NCI-H524 (cell line): ENCODE measurements at regions not wholly inside any gene's neighbourhood (a gene's known extent, or its start where the extent isn't known, plus 50 kb on each side); places are given as distances from the start of the nearest gene placed in this dataset.

Experiments
- DNase-seq, 2 experiments: peaks; one replicate each; lab custom pipeline; 2025; lab: John Stamatoyannopoulos, UW

DNA sequence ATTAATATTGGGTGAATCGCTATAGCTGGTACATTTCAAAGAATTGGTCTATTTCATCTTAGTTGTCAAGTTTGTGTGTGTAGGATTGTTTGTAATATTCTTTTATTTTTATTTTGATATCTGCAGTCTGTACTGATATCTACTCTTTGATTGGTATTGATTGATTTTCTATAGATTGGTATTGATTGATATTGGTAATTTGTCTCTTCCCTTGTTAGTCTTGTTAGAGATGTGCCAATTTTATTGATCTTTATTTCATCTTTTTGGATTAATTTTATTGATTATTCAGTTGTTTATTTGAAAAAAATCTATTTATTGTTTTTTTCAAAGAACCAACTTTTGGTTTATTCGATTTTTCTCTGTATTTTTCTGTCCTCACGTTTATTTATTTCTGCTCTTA lies 61.4 kb downstream of the TM2D3 start:
- DNase-seq, result no peak

DNA sequence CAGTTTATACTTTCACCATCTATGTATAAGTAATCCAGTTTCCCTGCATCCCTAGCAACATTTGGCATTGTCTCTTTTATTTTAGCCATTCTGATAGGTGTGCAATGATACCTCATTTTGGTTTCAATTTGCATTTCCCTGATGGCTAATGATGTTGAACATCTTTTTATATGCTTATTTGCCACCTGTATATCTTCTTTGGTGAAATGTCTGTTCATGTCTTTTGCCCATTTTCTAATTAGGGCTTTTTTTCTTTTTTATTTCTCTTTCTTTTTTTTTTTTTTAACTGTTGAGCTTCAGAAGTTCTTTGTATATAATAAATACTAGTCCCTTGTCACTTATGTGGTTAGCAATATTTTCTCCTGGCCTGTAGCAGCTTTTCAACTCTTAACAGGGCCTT lies 68.9 kb downstream of the TM2D3 start:
- no peak for DNase-seq

DNA sequence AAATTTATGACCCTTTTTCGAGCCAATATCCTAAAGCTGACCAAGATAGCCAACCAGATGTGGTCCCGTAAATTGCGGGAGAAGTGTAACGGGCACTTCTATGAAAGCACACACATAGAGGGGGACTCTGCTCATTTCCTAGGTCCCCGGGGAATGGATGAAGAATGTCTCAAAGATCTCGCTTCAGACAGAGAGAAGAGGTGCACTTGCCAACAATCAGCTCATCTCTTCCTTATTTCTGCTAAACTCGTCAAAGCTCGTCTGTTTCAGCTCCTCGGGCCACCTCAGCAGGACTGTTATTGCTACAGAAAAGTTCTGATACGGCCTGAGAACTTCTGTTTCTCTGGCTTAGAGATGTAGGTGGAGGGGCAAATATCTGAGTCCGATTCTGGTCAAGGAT lies 71.8 kb downstream of the TM2D3 start:
- DNase-seq, result no peak

DNA sequence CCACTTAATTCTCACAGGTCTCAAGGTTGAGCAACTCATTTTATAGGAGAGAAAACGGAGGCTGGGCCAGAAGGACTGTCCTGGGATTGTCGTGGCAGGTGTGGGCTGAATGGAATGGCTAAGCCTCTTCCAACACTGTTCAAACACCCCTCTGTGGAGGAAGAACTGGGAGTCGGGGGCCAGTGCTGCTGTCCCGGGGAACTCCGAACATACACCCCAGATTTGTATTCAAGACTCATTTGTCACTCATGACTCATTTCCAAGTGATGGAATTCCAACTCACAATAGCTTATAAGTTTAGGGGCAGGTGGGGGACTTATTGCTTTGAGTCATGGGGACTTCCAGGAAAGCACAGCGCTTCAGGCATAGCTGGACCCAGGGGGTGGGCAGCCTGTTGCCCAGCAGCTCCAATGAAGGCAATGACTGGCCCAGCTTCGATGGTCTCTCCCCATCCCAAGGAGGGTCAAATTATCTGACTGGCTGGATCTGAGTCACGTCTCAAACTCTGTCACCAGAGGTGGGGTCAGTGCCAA lies 72.5 kb downstream of the TM2D3 start:
- DNase-seq, result no peak

DNA sequence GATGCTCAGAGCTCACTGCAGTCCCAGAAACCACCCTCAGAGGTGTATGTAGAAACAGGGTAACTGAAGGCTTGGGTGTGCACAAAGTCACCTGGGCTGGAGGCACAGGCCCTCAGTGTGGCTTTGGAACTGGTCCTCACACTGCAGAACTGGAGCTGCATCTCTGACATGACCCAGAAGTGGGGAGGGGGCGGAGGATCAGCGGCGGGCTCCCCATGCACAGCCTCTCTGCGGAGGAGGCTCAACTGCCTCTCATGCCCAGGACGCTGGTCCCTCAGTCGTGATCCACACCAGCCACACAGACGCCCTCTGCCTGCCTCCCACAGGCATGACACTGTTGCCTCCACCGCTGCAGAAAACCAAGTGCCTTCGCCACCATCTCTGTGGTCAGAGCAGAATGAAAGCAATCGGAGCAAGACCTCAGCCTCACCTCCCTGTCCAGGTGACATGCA lies 73.7 kb downstream of the TM2D3 start:
- DNase-seq, result peak; percentile 27 to 53

DNA sequence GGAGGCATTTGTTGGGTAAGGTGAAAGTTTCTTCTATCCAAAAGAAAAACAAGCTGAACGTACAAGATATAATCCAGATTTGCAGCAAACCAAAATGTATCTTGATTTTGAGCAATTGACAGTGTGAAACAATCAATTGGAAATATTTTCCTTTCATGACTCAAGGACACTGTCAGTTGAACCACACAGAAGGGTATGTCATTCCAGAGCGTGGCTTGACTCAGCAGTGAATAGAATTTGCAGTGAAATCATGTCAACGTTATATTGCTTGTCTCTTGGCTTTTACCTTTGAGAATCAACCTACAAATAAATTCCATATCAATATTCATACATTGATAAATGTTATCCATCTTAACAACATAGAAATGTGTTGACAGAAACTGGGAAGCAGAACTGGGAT lies 78.2 kb downstream of the TM2D3 start:
- DNase-seq, result no peak

DNA sequence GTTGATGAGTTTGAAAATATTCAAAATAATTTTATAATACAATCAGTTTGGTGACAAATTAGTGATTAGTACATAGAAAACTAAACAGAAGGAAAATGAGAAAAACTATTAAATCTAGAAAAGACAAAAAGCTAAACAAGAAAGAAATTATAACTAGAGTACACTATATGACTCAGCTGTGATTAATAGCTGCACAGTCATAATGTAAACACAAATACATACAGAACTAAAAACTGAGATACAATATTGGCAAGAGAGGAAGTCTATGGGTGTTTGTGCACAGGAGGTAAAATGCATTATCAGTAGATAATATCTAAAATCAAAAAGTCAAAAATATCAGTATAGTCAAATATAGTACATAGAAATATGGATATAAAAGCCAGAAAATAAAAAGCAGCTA lies 80.7 kb upstream of the PCSK6 start:
- DNase-seq, result no peak

DNA sequence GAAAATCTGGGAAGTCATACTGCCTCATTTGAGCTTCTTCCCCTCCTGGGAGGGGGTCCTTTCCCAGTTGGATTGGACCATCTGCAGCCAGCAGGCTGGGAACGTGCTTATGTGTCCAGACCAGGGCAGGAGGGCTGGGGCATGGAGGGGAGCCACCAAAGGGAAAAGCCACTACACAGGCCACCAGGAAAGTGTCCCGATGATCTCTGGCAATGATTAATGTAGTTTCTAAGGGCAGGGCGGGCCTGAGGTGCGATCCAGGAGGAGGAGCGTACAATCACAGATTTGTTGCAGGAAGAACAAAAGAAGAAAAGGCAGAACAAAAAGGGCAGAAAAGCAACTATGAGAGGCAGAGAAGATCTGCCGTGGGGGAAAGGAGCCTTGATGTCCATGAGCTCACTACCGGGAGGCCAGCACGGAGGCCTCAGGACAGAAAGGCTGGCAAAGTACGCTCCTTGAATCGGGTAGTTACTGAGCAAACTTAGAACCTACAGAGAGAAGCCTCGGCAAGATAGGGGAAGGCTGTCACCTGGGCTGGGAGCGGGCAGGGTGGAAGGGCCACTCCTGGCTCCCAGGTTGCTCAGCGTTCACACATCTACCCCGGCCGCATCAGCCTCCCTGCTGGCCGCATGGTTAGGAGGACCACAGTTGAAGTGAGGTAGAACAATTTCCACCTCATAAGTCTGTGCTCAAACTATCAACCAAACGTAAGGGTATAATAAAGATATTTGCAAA lies 79.5 kb upstream of the PCSK6 start:
- no peak for DNase-seq

DNA sequence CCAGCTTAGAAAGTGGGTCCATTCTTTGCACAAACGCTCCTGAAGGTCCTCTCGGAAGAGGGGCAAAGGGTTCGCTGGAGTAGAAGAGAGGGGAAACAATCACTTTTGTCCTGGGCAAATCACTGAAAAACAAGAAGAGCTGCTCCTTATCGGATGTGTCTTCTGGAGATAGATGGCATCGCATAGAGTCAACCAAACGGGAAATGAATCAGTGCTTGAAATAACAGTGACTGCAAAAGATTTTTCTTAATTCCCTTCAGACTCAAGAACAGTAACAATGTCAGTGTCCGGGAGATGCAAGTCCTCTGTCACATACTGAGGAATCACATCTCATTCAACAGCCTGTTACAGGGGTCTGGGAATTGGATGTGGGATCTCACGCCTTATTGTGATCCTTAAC lies 78.8 kb upstream of the PCSK6 start:
- DNase-seq, result no peak

DNA sequence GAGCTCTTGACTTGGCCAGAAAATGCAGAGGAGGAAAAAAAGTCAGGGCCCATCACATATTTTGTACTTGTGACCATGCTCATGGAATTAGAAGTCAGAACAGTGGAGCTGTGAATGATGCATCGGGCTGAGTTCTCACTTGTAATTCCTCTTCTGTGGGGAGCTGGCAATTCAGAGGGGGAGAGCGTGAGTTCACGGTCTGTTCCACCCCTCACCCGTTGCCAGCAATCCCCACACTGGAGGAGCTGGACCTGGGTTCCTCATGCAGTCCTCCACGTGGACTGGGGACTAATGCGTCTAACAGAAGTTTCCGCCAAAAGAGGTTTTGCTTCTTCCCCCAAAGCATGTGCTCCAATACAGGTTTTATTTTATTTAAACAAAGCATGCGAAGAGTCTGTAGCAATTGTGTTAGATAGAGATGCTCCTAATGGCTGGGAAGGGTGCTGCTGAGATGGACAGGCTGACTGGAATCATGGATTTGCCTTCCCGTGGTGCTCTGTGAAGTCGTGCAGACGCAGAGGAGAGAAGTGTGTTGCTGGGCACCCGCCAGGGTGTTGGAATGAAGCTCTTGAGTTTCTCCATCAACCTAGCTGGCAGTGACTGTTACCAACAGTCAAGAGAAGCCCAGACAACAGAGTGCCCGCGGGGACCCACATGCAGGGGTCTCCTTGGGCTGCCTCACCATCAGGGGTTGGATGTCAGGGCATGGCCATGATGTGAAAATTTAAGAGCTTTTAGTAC lies 77.4 kb upstream of the PCSK6 start:
- no peak for DNase-seq

DNA sequence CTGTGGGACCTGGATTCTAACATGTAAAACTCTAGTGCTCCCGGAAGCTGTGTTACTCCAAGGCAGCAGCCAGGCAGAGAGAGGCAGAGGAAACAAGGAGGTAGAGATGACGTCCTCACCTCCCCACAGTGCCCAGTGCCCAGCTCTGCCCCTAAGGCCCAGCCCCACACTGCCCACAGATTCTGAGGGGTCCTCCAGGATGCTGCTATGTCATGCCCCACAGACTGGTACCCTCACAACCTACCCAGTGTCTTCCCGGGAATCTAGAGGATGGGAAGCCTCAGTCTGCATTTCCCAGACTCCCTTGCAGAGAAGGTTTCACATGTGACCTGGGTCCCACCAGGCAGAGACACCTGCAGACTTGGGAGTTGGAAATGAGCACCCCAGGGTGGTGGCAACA lies 75.9 kb upstream of the PCSK6 start:
- no peak for DNase-seq

DNA sequence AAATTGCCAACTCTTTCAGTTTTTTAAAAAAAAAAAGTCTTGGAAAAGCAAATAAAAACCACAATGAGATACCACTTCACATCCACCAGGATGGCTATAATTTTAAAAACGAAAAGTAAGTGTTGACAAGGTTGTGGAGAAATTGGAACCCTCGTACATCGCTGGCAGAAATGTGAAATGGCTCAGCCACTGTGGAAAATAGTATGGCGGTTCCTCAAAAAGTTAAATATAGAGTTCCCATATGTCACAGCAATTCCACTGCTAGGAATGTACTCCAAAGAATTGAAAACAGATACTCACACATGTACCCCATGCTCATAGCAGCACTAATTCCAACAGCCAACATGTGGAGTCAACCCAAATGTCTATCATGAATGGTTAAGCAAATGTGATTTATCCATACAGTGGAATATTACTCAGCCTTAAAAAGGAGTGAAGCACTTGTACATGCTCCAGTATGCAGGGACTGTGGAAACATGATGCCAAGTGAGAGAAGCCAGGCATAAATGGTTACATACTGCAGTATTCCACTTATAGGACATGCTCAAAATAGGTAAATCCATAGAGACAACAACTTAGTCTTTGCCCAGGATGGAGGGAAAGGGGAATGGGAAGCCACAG lies 73.8 kb upstream of the PCSK6 start:
- no peak for DNase-seq

DNA sequence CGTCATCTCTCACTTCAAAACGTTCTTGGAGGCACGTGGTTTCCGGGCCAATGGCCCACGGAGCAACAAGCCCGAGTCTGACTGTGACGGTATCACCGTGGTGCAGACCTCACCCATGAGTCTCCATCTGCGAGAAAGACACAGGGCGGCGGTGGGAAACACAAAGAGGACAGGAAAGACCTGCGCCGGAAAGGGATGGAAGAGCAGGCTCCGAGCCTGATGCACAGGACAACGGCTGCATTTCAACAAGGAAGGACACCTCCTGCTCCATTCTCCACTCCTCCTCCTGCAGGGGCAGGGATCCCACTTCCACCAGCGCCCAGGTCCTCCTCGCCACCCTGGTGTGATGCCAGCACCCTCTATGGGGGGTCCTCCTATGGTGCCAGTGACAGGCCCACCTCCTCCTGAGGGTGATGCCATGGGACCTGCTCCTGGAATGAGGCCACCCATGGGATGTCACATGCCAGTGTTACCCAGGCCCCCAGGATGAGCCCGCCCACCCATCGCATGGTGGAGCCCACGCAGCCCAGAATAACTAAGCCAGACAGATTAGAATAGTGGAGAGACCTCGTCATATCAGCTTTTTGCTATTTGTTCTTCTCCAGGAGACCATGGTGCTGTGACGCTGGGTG lies 73.0 kb upstream of the PCSK6 start:
- no peak for DNase-seq

DNA sequence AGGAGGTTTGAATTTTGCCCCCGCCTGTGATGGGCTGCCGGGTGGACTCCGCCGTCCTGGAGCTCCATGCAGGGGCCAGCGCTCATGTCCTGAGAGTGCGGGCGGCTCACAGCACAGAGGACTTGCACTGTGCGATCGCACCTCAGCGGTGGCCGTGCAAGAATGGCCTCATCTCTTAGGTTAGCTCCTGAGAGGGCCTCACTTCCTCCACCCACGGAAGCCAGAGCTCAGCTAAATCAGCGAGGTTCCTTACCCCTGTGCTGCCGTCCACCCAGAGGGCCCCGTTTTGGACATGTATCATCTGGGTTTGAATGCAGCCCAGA lies 72.0 kb upstream of the PCSK6 start:
- DNase-seq, result no peak

DNA sequence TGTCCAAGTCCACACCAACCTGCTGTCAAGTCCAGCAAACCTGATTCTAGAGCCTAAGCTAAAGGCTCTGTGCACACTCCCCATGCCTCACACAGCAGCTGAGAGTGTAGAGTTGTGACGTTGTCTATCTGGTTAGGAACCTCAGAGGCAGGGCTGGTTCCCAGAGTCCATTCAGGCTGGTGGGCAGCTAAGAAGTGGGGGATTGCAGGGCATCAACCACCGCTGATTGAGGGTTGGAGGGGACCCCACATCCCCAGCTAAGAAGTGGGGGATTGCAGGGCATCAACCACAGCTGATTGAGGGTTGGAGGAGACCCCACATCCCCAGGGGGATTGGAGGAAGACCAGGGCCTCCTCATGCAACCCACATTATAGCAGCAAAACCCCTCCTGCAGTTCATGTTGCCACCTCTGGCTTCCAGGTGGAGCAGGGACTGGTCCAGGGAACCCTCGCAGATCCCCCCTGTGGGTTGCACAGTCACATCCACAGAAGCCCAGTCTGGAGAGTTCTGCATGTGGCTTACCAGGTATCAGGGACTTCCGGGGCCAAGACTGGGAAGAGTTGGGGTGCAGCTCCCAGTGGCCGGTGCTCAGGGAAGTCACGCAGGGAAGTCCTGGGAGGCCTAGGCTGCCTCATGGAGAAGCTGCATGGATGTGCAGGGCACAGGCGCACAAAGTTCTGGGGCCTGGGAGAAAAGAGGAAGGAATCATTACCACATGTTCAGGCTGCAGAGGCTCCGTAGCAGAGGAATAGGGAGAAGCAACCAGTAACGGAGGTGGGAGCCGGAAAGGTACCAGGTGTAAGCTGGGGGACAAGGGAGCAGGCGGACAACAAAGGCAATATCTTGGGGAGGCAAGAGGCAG lies 71.4 kb upstream of the PCSK6 start:
- no peak for DNase-seq

DNA sequence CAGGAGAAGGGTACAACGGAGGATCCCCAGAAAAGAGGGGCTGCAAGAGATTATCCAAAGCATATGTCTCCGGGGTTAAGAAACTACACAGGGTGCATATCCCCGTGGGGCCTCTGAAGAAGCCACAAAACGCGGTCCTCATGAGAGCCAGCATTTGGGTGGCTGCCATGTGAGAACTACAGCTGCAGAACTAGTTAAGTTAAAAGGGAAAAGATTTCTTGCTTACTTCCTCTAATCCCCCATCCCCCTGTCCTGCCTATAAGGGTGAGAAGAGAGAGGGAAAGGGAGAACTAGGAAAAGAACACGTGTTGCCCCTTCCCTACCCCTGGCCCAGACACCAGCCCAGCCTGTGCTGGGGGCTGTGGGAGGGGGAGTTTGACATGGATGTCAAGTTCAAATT lies 70.4 kb upstream of the PCSK6 start:
- no peak for DNase-seq

DNA sequence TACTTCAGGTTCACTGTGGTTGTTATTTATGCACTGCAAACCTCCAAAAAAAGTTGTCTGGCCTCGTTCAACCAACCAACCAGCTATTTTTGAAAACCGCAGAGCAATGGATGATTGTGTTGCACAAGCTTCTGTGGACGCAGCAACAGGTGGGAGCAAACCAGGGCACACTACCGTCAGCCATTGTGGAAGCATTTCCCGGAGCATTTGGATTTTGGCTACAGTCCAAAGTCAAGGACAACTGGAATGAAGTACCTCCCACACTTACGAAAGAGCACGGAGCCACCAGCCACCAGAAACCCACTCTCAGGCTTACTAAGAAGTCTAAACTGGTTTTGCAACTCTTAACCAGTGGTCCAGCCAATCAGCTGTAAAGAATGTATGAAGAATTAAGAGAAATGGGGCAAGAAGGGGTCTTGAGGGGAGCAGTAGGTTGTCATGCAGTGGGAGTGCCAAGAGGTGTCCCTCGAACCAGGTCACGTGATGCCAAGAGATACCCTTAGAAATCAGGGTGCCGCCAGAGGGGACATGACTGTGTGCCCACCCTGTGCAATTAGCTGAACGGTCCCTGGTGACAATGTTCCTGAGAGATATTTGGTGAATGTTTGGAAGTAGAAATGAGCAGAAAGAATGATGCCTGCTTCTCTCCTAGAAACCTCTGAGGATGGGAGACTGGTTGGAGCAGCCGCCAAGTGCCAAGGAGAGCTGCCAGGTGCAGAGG lies 68.9 kb upstream of the PCSK6 start:
- DNase-seq, result no peak

DNA sequence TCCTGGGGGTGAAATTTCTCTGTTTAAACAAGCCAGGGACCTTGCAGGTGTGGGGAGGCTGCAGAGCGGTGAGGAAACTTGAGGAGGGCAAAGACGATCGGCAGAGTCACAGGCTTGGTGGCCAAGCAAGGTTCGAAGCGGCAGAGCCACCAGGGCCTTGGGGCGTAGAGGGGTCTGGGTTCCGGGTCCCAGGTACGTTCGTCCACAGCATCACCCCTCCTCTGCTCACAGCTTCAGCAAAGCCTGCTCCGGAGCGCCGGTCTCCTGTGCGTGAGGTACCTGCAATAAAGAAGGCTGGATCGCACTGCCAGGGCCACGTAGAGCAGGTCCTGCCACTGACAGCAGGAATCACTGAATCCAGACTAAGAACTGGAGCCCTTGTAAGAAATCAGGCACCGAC lies 66.8 kb upstream of the PCSK6 start:
- DNase-seq, result no peak

DNA sequence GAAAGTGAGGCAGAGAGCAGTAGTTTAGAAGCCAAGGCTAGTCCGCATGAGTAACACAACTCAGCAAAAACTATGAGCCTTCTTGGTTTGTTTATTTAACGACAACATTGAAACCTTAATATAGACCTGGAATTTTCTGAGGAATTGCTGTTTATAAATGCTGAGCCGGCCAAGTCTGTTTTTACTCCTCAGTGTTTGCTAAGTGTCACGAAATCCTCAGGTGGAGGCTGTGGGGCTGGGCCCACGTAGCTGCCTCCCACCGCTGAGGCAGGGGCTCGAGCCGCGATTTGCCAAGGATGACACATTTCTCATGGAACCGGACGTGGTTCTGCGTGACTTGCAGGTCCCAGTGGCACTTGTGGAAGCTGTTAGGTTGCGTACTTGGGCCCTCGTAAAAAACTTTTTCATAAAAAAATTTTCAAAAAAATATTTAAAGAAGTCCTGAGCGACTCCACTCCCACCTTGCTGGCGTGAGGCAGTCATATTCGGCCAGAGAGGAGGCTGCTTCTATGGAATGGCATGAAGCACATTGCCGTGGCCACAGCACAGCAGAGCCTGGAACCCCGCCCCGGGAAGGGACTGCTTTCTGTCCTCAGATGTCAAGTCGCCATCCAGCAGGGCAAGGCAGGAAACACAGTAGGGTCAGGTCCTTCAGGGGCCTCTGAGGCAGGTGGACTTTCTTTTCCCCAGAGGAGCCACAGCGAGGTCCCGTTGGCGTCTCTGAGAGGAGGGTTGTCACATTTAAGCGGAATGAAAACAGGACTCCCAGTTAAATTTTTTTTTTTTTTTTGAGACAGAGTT lies 64.8 kb upstream of the PCSK6 start:
- no peak for DNase-seq
